Cortex of kidney (tissue), 1 donor: ENCODE measurements at regions not wholly inside any gene's neighbourhood (a gene's known extent, or its start where the extent isn't known, plus 50 kb on each side); places are given as distances from the start of the nearest gene placed in this dataset.

ENCODE experiments used
- DNase-seq: peaks from one replicate; lab custom pipeline; 2025; lab: John Stamatoyannopoulos, UW

DNA sequence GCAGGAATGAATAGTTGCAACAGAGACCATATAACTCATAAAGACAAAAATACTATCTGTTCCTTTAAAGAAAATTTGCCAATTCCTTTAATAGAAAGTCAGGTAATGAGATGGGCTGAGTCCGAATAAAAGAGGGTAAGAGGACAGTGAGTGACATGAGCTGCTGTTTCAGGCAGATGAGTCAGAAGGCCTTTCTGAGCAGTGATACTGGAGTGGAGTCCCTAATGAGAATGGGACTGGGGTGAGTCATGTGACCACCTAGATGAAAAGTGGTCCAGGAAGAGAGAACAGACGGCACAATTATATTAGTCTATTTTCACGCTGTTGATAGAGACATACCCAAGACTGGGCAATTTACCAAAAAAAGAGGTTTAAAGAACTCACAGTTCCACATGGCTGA lies 393.7 kb downstream of the BCL11B start:
- DNase-seq = no peak

DNA sequence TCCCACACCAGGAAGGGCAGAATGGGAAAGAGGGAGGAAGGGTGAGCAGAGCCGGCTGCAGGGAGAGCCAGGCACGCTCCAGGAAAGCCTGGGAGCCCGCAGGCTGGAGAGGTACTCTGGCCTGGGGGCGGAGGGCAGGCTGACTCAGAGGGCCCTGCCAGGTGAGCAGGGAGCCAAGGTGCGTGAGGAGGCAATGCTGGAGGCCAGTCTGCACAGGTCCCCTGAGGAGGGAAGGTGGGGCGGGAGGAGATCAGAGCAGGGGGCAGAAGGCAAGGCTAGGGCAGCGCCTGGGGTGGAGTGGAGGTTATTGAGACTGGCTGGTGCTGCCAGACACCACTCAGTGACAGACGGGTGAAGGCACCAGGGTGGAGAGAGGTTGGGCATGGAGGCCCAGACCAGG lies 385.0 kb downstream of the BCL11B start:
- no peak for DNase-seq

DNA sequence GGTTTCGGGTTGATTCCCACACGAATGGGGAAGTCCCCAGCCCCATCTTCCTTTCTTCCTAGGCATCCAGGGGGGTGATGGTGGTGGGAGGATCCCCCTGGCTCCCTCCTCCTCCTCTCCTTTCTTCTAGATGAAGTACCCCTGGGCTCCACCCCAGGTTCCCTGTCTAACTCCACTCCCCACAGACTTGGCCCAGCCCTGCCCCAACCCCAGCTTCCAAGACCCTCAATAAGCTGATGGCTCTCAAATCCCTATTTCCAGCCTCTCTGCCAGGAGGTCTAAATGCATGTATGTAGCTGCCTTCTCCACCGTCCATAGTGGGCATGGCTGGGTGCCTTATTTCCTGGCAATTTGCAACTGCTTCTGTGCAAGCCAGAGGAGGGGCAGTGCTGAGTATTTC lies 383.7 kb downstream of the BCL11B start:
- DNase-seq = no peak

DNA sequence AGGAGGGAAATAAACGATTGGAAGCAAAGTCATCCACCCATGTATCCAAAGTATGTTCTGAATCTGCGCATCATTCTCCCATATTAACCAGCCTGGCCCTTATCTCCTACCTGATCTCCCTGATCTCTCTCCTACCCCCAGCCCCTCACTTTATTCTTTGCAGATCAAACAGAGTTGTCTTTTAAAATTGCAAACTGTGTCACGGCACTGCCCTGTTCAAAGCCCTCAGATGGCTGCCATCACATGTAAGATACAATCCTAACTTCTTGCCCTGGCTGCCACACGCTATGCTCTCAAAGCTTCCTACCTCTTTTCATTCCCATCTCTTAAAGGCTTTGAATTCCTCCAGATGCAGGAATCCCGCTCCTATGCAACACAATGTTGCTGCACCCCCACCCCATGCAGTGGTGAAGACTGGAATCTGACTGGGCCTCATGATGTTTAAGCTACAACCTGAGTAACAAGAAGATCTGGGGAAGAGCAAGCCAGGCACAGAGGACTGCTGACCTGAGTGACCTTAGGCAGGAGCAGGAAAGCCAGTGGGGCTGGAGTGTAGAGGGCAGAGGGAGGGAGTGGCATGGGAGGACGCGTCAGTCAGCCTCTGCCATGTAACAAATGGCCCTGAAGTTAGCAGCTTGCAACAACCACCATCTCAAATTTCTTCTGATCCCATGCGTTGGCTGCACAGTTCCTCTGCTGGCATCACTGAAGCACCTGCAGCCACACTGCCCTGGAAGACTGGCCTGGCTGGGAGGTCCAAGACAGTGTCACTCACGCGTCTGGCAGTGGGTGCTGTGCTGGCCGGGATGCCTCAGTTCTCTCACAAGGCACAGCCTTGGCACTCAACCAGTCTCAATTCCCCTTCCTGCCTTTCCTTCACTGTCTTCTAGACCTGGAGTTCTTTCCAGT lies 382.8 kb downstream of the BCL11B start:
- DNase-seq = no peak

DNA sequence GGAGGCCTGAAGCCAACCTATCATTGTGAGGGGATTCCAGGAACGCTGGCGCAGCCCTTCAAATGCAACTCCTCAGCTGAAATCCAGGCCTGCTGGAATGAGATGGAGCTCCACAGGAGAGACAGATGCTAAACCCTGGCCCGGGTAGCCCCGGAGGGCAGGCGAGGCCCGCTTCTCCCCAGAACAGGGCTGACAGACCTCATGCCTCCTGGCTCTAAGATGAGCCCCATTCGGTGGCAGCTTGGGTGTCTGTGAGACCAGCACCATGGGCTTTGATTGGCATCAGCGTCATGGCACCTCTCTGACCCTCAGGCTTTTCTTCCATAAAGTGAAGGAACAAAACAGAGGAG lies 382.2 kb downstream of the BCL11B start:
- no peak for DNase-seq

DNA sequence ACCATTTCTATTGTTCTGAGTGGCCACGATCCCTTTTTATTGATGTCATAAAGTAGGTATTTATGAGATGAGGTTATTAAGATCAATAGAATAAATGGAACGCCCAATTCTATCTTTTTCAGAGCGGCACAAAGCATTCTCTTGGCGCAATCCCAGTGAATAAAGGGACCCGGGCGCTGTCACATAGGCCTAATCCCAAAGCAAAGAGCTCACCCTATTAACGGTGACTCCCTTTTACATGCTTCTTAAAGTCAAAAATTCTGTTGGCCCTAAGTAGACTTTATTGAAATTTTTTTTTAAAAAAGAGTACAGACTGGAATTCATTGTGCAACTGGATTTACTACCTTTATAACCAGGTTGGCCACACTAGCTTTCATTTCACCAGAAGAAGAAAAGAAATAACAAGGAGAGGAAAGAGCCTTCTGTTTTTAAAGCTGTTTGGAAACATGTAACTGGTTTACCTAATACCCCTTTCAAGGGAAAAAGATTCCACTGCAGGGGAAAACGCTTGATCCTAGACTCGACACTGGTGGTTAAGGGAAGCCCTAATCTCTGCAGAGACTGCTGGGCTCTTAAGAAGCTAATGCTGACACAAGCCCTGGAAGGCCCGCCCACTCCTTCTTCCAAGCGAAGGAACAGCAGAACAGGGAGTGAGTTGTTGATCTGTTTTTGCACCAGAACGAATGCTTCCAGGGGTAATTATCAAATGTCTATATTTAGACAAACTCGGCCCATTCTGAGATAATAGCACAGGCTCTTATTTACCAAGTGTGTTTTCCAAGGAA lies 381.2 kb downstream of the BCL11B start:
- no peak for DNase-seq

DNA sequence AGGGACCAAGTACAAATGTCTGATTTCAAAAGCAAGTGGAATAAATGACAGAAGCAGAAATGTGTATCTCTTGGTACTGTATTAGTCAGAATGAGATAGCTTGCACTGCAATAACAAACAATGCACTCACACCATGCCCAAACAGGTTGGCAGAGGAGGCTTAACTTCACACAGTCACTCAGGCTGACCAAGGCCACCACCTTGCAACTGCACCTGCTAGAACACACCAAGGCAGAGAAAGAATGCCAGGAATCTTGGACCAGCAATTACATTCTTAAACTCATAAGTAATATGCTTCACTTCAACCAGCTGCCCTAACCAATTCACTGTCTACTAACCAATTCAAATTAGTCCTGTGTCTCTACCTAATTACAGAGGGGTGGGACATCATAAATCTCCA lies 378.3 kb downstream of the BCL11B start:
- no peak for DNase-seq

DNA sequence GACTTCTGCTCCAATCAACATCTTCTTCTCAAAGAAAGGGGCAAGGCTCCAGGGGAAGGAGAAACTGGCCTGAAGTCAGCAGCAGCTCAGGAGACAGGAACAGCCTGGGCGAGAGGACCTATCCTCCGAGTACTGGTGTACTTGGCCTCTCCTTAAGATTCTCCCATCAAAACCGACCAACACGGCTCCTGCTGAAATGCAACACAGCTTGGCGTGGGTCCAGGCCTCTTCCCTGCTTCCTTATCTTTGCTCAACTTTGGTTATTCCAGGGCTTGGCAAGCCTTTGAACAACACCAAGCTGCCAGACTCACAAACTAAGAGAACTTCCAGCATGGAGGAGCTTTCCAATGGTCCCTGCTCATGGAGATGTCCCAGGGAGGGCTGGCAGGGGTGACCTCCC lies 377.4 kb downstream of the BCL11B start:
- DNase-seq = no peak

DNA sequence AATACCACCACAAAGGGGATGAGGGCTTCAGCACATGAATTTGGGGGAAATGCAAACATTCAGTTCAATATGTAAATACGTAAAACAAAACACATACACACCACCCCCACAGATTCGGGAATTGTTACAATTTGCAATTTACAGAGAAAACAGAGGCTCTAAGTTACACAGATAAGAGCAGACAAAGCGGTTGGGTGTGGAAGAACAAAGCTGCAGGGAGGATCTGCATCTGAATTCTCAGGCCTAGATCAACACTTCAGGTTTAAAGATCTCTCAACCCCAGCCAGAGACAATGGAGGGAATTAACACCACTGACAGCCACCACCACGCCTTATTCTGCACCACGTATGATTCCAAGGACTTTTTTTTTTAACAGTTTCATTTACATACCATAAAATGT lies 375.5 kb downstream of the BCL11B start:
- DNase-seq = no peak

DNA sequence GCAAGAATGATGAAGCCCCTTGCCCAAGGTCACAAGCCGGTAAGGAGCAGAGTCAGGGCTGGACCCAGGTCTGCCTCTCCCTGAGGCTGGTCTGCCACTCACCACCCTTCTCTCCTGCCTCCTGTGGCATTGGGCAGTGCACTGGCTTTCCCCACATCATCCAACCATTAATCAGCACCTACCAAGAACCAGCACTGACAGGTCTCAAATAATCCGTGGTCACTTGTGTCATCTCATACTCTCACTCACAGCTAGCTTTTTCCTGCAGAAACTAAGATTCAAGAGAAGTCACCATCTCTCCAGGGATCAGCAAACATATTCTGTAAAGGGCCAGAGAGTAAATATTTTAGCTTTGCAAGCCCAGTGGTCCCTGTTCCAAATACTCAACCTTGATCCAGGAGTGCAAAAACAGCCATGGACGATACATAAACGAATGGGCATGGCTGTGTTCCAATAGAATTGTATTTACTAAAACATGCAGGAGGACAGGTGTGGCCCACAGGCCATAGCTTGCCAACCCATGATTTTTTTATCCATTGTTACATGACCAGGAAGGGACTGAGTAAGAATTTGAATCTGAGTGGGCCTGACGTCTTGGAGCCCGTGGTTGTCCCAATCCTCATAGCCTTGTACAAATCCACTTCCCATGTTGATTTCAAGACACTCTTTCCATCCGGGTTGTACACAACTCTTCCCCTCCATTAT lies 374.2 kb downstream of the BCL11B start:
- DNase-seq = no peak

DNA sequence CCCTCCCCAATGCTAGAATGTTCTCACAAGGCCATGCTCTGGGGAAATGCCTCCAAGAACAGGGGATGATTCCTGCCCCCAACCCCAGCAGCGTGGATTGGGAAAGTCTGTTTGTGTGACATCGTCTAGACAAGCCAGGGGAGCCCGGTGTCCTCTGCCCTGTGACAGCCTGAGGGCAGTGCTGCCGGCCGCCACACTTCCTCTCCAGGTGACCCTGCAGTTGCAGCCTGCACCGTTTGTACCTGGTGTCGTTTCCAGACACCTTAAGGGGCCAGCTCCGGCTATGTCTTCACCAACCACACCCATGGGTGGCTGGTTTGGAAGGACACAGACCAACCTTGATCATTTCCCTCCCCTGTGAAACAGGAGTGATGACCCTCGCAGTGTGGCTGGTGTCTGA lies 372.6 kb downstream of the BCL11B start:
- no peak for DNase-seq

DNA sequence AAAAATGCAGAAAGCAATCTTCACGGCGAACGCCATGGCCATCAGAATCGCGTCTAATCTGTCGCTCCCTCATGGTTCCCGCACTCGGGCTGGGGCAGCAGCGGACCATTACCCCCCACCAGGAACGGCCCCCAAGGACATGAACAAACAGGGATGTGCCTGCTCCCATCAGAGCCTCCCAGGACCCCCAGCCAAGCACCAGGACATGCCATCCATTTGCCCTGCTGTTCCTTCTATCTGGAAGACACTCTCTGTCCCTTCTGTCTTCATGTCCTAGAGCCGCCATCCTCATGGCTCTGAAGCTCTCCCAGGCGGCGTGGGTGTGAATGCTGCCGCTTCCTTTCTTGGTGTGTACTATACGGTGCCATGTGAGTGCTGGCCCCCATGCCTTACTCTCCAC lies 371.8 kb downstream of the BCL11B start:
- no peak for DNase-seq

DNA sequence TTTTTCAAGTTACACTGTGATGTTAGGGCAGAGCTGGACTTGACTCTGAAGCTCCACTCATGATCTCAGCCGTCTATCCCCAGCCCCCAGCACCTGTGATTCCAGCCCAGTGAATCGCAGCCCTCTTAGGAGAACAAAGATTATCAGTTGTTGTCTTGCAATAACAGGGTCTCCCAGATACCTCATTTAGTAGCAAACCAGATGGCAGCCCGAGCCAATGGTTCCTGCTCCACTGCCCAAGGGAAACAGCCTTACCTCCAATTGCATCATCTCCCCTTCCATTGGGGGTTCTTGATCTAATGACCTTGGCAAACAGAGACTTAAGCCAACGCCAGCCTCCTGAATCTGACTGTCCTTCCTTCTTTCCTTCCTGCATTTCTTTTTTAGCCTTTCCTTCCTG lies 371.2 kb downstream of the BCL11B start:
- DNase-seq = no peak

DNA sequence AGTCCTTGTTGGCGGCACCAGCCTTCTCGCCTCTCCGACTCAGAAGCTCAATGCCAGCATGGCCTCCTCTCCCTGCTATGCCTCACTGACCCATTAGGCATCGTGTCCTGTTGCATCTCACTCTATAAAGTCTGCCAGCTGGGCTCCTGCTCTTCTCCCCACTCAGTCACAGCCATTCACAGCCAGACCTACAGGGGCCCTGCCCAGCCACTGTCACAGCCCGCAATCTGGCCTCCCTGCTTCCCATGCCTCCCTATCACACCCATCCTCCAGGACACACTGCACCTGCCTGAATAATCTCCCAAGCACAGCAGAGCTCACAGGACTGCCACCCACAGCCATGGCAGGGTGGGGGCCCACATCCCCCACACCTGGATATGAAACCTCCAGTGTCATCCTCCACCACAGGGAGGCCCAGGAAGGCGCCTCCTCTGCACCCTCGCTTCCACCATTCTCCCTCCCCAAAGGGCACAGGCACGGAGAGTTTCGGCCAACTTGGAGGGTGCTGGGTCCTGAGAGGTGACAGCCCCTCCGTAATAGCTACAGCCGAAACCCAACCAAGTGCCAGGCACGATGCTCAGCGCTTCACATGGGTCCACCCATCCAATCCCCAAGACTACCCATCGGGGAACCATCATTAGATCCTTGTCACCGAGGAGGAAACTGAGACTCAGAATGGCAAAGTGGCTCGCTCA lies 370.3 kb downstream of the BCL11B start:
- DNase-seq = no peak

DNA sequence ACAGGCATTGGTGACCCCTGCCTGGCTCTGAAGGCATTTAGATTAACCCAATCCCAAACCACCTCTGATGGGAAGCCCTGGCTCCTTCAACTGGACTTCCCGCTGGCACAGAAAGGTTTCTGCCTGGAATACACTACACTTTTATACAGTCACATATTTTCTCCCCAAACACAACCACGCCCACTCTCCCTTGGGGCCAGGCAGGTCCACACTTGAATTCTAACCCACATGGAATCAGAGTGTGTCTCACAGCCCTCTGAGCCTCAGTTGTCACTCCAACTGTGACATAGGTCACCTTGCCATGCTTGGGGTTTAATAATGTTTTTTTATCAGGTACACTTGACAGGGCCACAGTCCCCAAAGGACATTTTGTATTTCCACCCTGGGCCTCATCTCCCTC lies 368.6 kb downstream of the BCL11B start:
- DNase-seq = no peak

DNA sequence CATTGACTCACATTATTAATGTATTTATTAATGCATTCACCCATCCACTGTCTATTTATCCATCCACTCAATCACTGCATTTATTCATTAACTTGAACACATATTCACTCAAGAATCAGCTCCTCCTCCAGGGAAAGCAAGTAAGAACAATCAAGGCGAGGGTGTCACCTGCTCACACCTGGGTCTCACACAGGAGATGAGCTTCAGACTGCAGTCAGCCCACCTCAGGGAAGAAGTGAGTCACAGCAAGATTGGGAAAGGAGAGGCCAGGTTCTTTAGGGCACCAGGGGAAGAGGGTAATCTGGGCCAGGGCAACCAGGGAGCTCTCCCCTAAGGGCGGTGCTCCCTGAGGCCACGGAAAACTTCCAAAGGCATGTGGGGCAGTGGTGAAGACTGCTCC lies 367.3 kb downstream of the BCL11B start:
- DNase-seq = no peak

DNA sequence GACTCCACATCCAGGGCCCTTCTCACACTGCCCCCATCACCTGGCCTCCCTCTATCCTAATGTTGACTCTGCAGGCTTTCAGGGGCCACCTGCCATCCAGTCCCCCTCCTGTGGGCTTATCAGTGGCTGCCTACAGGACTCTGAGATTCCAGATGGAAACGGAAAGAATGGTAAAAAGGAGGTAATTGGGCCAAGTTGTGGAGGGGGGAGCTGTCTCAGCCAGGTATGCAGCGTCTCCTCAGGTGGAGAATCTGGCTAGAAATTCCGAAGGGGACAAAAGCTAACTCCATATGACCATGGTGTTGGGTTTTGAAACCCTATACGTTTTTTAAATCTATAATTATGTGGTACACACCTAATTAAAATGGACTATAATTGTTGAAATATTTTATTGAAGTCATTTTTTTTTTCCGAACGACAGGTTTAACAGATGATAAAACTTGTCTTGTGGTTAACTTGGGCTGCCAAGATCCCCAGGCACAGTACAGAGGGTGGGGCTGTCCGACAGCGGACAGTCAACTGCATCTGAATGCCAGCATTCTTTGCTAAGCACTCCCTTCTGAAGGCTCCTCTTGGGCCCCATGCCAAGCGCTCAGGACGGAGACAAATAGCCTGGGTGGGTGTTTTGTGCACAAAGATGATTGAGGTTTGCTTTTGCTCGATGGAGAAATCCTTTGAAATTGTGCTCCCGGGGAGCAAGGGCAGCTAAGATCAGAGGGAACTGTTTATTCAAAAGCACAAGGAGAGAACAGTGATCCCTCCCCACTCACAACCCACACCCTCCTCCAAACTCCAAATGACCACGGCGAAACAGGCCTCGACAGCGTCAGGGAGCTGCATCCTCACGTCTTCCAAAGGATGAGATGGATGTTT lies 365.6 kb downstream of the BCL11B start:
- no peak for DNase-seq

DNA sequence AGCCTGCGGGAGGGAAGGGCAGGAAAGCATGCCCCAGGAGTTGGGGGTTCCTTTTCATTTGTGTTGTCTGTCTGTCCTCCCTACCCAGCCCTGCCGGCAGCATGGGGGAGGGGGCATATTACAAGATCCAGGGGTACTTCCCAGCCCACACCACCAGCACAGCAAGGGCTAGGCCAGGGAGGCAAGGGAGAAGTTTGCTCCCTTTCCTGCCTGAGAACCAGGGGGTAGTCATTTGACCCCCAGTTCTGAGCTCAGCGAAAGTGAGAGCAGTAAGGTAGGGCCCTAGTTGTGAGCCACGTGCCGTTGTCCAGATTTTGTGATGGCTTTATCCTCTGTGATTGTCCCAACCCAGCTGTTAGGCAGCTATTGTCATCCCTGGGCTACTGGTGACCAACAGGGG lies 364.7 kb downstream of the BCL11B start:
- no peak for DNase-seq

DNA sequence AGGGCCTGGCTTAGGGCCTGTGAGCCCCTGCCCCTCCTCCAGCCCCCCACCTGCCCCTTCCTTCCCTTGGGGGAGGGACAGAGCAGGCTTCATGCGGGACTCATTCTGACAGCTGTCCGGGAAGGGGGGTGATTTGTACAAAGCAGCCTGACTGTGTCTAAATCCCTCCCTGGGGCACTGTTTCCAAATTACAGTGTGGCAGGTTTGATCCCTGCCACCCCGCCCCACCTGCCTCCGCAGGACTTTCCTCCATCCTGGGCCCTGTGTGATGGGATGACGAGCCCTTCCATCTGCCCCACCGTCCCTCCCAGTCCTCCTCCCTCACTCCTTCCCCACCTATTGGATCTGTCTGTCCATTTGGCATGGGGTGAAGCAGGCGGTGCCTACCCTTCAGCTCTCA lies 363.9 kb downstream of the BCL11B start:
- DNase-seq = no peak

DNA sequence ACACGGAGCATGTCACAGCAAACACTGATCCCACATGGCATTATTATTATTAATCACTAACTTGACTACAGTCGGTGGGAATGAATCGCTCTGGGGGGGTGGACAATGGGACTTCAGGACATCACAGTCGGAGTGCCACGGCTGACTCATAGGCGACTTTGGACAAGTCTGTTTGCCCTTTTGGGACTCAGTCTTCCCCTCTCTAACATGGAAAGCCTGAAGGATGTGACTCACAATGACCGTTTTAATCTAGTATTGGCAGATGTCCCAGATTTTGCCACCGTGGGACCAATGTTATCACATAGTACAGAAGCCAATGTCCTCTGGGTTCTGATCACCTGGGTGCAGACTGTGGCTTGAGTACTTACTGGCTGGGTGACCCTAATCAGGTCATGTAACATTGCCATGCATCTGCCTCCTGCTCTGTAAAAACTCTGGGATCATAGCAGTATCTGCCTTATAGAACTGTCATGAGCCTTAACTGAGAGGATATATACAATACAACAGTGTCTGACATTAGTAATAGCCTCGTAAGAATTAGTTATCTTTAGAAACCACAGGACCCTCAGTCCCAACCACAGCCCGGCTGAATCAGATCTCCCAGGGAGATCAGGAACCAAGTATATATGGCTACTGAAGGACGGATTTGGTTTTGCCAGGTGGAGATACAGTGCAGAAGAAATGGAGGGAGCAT lies 362.6 kb downstream of the BCL11B start:
- no peak for DNase-seq

DNA sequence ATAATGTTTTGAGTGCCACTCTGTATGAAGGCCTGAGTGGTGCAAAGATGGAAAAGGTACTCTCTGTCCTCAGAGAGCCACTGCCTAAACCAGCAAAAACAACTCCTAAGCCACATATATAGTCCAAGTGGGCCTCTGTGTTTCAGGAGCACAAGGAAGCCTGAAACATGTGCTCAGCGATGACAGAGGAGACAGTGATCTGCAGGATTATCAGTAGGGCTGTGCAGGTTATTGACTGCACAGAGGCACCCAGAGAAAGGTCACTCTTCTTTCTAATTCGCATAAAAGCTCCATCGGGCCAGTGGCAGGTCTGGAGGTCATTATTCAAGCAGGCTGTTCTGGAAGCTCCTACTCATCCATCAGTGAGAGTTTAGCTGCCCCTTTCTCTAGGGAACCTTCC lies 361.9 kb downstream of the BCL11B start:
- DNase-seq = no peak
